ENCODE measurements at regions not wholly inside any gene's neighbourhood (a gene's known extent, or its start where the extent isn't known, plus 50 kb on each side); places are given as distances from the start of the nearest gene placed in this dataset.

GRCh38 chr12:74379114-74379513, 158.5 kb upstream of the ATXN7L3B start:
- Histone ChIP-seq H3K4me2 (ENCODE audit: insufficient read depth, low read length) (no peak overlapping the region), H2AFZ (ENCODE audit: low read length) (no peak overlapping the region), H3K36me3 (ENCODE audit: insufficient read depth, low read length) (no peaks in the 10 kb centered on the region), H3K27me3 (ENCODE audit: insufficient read depth, low read length) (no peaks in the 10 kb centered on the region), H3K79me2 (ENCODE audit: insufficient read depth, low read length) (no peaks in the 10 kb centered on the region), H3K27ac (ENCODE audit: low read depth, low read length) (no peak overlapping the region), H4K20me1 (ENCODE audit: insufficient read depth, low read length) (no peaks in the 10 kb centered on the region), H3K4me3 (ENCODE audit: insufficient read depth, low read length) (no peak overlapping the region), H3K4me1 (ENCODE audit: insufficient read depth, low read length) (no peaks in the 10 kb centered on the region), H3K9me3 (ENCODE audit: low read depth, low read length) (no peaks in the 10 kb centered on the region)
- no peak for TF ChIP-seq CTCF (IDR thresholded peaks at IDR 0.05; ENCODE audit: extremely low read depth, low read depth, low read length)
- DNase-seq (ENCODE audit: insufficient read length, low spot score, missing footprints) = no peak

GRCh38 chr12:74381958-74382357, 155.7 kb upstream of the ATXN7L3B start:
- no peaks in the 10 kb centered on the region for H4K20me1 ChIP-seq (ENCODE audit: insufficient read depth, low read length)
- TF ChIP-seq CTCF (IDR thresholded peaks at IDR 0.05; ENCODE audit: extremely low read depth, low read depth, low read length) = no peak
- no peaks in the 10 kb centered on the region for H3K27me3 ChIP-seq (ENCODE audit: insufficient read depth, low read length)
- no peaks in the 10 kb centered on the region for H3K36me3 ChIP-seq (ENCODE audit: insufficient read depth, low read length)
- no peaks in the 10 kb centered on the region for H3K4me1 ChIP-seq (ENCODE audit: insufficient read depth, low read length)
- no peak overlapping the region for H3K4me2 ChIP-seq (ENCODE audit: insufficient read depth, low read length)
- no peaks in the 10 kb centered on the region for H3K79me2 ChIP-seq (ENCODE audit: insufficient read depth, low read length)
- no peak overlapping the region for H3K27ac ChIP-seq (ENCODE audit: low read depth, low read length)
- no peak overlapping the region for H2AFZ ChIP-seq (ENCODE audit: low read length)
- no peaks in the 10 kb centered on the region for H3K9me3 ChIP-seq (ENCODE audit: low read depth, low read length)
- no peak for DNase-seq (ENCODE audit: insufficient read length, low spot score, missing footprints)
- no peak overlapping the region for H3K4me3 ChIP-seq (ENCODE audit: insufficient read depth, low read length)

- DNase-seq (ENCODE audit: insufficient read length, low spot score, missing footprints) = no peak
- no peak for TF ChIP-seq CTCF (IDR thresholded peaks at IDR 0.05; ENCODE audit: extremely low read depth, low read depth, low read length)
- Histone ChIP-seq H3K4me3 (ENCODE audit: insufficient read depth, low read length) (no peak overlapping the region), H3K27ac (ENCODE audit: low read depth, low read length) (no peak overlapping the region), H3K4me2 (ENCODE audit: insufficient read depth, low read length) (no peak overlapping the region), H3K36me3 (ENCODE audit: insufficient read depth, low read length) (no peaks in the 10 kb centered on the region), H3K27me3 (ENCODE audit: insufficient read depth, low read length) (no peaks in the 10 kb centered on the region), H3K79me2 (ENCODE audit: insufficient read depth, low read length) (no peaks in the 10 kb centered on the region), H3K4me1 (ENCODE audit: insufficient read depth, low read length) (no peaks in the 10 kb centered on the region), H3K9me3 (ENCODE audit: low read depth, low read length) (no peaks in the 10 kb centered on the region), H2AFZ (ENCODE audit: low read length) (no peak overlapping the region), H4K20me1 (ENCODE audit: insufficient read depth, low read length) (no peaks in the 10 kb centered on the region)
These were observed 154.7 kb upstream of the ATXN7L3B start for GRCh38 chr12:74382983-74383382.

- no peak overlapping the region for H3K27ac ChIP-seq (ENCODE audit: low read depth, low read length)
- H4K20me1 ChIP-seq (ENCODE audit: insufficient read depth, low read length) = no peaks in the 10 kb centered on the region
- no peaks in the 10 kb centered on the region for H3K36me3 ChIP-seq (ENCODE audit: insufficient read depth, low read length)
- H3K27me3 ChIP-seq (ENCODE audit: insufficient read depth, low read length) = no peaks in the 10 kb centered on the region
- no peaks in the 10 kb centered on the region for H3K79me2 ChIP-seq (ENCODE audit: insufficient read depth, low read length)
- no peak for TF ChIP-seq CTCF (IDR thresholded peaks at IDR 0.05; ENCODE audit: extremely low read depth, low read depth, low read length)
- no peak for DNase-seq (ENCODE audit: insufficient read length, low spot score, missing footprints)
- no peak overlapping the region for H3K4me3 ChIP-seq (ENCODE audit: insufficient read depth, low read length)
- H3K4me2 ChIP-seq (ENCODE audit: insufficient read depth, low read length) = no peak overlapping the region
- no peak overlapping the region for H2AFZ ChIP-seq (ENCODE audit: low read length)
- no peaks in the 10 kb centered on the region for H3K9me3 ChIP-seq (ENCODE audit: low read depth, low read length)
- no peaks in the 10 kb centered on the region for H3K4me1 ChIP-seq (ENCODE audit: insufficient read depth, low read length)
These were observed 146.4 kb upstream of the ATXN7L3B start for GRCh38 chr12:74391283-74391682.

Data from osteoblast (primary cell).